ENCODE measurements at regions not wholly inside any gene's neighbourhood (a gene's known extent, or its start where the extent isn't known, plus 50 kb on each side); places are given as distances from the start of the nearest gene placed in this dataset.
"Not testable (repeated sequence)": the region's sequence is repeated elsewhere in the genome, so short reads cannot be mapped to it uniquely, and the experiment has no call there.

DNA sequence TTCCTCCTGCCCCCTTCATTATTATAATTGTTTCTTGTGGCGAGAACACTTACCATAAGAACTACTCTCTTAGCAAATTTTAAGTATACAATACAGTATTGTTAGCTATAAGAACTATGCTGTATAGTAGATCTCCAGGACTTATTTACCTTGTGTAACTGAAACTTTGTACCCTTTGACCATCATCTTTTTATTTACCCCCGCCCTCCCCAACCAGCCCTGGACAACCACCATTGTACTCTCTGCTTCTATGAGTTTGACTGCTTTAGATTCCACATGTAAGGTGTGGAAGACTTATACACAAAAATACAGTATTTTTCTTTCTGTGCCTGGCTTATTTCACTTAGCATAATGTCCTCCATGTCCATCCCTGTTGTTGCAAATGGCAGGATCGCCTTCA, 161.1 kb downstream of the PHF8 start:
- no CpG with 5 or more reads among the region's 3 CpGs for WGBS, 2 donors (ENCODE audit: extremely low coverage in 2 of 2, insufficient read length in 2 of 2, insufficient replicate concordance in 1 of 2)

DNA sequence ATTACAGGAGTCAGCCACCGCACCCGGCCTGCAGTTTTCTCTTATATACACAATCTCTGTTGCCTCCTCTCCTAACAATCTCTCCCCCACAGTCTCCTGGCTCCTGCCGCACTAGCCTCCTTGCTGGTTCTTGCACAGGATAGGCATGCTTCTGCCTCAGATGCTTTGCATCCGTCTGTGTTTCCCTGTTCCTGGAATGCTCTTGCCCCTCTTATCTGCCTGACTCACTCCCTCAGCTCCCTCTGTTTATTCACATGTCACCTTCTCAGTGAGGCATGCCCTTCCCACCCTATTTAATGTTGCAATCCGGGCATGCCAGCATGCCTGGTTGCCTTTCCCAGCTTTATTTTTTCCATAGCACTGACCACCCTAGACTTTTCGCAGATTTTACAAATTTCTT, 161.9 kb downstream of the PHF8 start:
- Histone ChIP-seq H3K27ac (replicated peaks; ENCODE audit: low read length) (no peak overlapping the region), H3K4me1 (ENCODE audit: control insufficient read depth in 2 of 2, insufficient read depth in 1 of 2, low read depth in 1 of 2, low read length in 2 of 2) (no peaks in the 10 kb centered on the region), H4K91ac (ENCODE audit: low read depth, low read length, poor library complexity) (no peak overlapping the region)

More for the DNA sequence above, 161.1 kb downstream of the PHF8 start:
- Histone ChIP-seq H3K9ac (ENCODE audit: low read depth, low read length, poor library complexity) (no peak overlapping the region), H2BK15ac (ENCODE audit: low read length) (no peak overlapping the region), H3K23ac (ENCODE audit: low read depth, low read length, poor library complexity) (no peak overlapping the region), H3K9me3 (replicated peaks in 1 of 2; ENCODE audit: control insufficient read depth in 2 of 2, insufficient read depth in 1 of 2, low read depth in 1 of 2, low read length in 2 of 2) (no peaks in the 10 kb centered on the region), H2AK5ac (ENCODE audit: low read depth, low read length) (no peak overlapping the region), H2BK120ac (ENCODE audit: low read depth, low read length) (no peak overlapping the region), H3K27me3 (ENCODE audit: control insufficient read depth in 3 of 3, insufficient read depth in 3 of 3, low read depth in 1 of 3, low read length in 3 of 3) (no peaks in the 10 kb centered on the region), H3K79me1 (ENCODE audit: low read depth, low read length) (no peaks in the 10 kb centered on the region), H2AFZ (ENCODE audit: low read length) (no peak overlapping the region), H2BK12ac (ENCODE audit: low read length) (no peak overlapping the region), H3K4me2 (ENCODE audit: insufficient read depth, low read length, poor library complexity, severe bottlenecking) (no peak overlapping the region), H3K36me3 (replicated peaks in 1 of 2; ENCODE audit: control insufficient read depth in 2 of 2, insufficient read depth in 2 of 2, low read length in 2 of 2) (no peaks in the 10 kb centered on the region), H4K8ac (ENCODE audit: low read depth, low read length) (no peak overlapping the region), H3K27ac (replicated peaks; ENCODE audit: low read length) (no peak overlapping the region), H4K91ac (ENCODE audit: low read depth, low read length, poor library complexity) (no peak overlapping the region), H3K4ac (ENCODE audit: low read length) (no peak overlapping the region), H3K4me1 (ENCODE audit: control insufficient read depth in 2 of 2, insufficient read depth in 1 of 2, low read depth in 1 of 2, low read length in 2 of 2) (no peaks in the 10 kb centered on the region), H3K14ac (ENCODE audit: low read length) (no peak overlapping the region), H2BK5ac (ENCODE audit: low read length) (no peak overlapping the region), H3K4me3 (ENCODE audit: low read length in 2 of 2) (no peak overlapping the region), H3K18ac (ENCODE audit: low read length) (no peak overlapping the region)
- no peak for DNase-seq (ENCODE audit: low spot score)

DNA sequence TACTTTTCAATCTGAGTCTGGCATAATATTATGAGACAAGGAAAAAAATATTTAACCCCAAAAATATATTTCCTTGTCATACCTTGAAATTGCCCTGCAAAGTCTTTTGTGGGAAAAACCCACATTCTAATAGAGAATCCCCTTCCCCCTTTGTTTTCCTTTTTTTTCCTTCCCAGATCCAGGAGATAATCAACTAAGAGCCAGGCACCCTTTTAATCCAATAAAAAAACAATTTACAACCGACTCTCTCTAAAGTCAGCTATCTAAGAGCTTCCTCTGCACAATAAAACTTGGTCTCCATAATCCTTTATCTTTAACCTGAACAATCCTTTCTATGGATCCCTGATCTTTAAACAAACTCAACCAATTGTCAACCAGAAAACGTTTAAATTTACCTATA, 163.5 kb downstream of the PHF8 start:
- H3K14ac ChIP-seq (ENCODE audit: low read length); H2AFZ ChIP-seq (ENCODE audit: low read length); H3K4ac ChIP-seq (ENCODE audit: low read length); H3K27me3 ChIP-seq (ENCODE audit: control insufficient read depth in 3 of 3, insufficient read depth in 3 of 3, low read depth in 1 of 3, low read length in 3 of 3); H3K36me3 ChIP-seq (replicated peaks in 1 of 2; ENCODE audit: control insufficient read depth in 2 of 2, insufficient read depth in 2 of 2, low read length in 2 of 2); H2BK15ac ChIP-seq (ENCODE audit: low read length); H3K9me3 ChIP-seq (replicated peaks in 1 of 2; ENCODE audit: control insufficient read depth in 2 of 2, insufficient read depth in 1 of 2, low read depth in 1 of 2, low read length in 2 of 2); H4K8ac ChIP-seq (ENCODE audit: low read depth, low read length); H3K9ac ChIP-seq (ENCODE audit: low read depth, low read length, poor library complexity); H3K4me1 ChIP-seq (ENCODE audit: control insufficient read depth in 2 of 2, insufficient read depth in 1 of 2, low read depth in 1 of 2, low read length in 2 of 2); H3K18ac ChIP-seq (ENCODE audit: low read length); H2BK5ac ChIP-seq (ENCODE audit: low read length); H4K91ac ChIP-seq (ENCODE audit: low read depth, low read length, poor library complexity); H3K4me2 ChIP-seq (ENCODE audit: insufficient read depth, low read length, poor library complexity, severe bottlenecking); H3K27ac ChIP-seq (replicated peaks; ENCODE audit: low read length); H3K79me1 ChIP-seq (ENCODE audit: low read depth, low read length); H3K23ac ChIP-seq (ENCODE audit: low read depth, low read length, poor library complexity); H2AK5ac ChIP-seq (ENCODE audit: low read depth, low read length); H2BK12ac ChIP-seq (ENCODE audit: low read length); DNase-seq (ENCODE audit: low spot score); H2BK120ac ChIP-seq (ENCODE audit: low read depth, low read length); H3K4me3 ChIP-seq (ENCODE audit: low read length in 2 of 2): not testable (repeated sequence)
- WGBS, 2 donors (ENCODE audit: extremely low coverage in 2 of 2, insufficient read length in 2 of 2, insufficient replicate concordance in 1 of 2): no CpG with 5 or more reads among the region's 2 CpGs

More for the DNA sequence above, 161.9 kb downstream of the PHF8 start:
- no peak overlapping the region for H2BK12ac ChIP-seq (ENCODE audit: low read length)
- no peaks in the 10 kb centered on the region for H3K9me3 ChIP-seq (replicated peaks in 1 of 2; ENCODE audit: control insufficient read depth in 2 of 2, insufficient read depth in 1 of 2, low read depth in 1 of 2, low read length in 2 of 2)
- no peak overlapping the region for H2AK5ac ChIP-seq (ENCODE audit: low read depth, low read length)
- no peaks in the 10 kb centered on the region for H3K27me3 ChIP-seq (ENCODE audit: control insufficient read depth in 3 of 3, insufficient read depth in 3 of 3, low read depth in 1 of 3, low read length in 3 of 3)
- H3K14ac ChIP-seq (ENCODE audit: low read length): no peak overlapping the region
- no peak overlapping the region for H3K4me3 ChIP-seq (ENCODE audit: low read length in 2 of 2)
- no peak for DNase-seq (ENCODE audit: low spot score)
- no peak overlapping the region for H2BK5ac ChIP-seq (ENCODE audit: low read length)
- no peak overlapping the region for H3K4ac ChIP-seq (ENCODE audit: low read length)
- no peaks in the 10 kb centered on the region for H3K79me1 ChIP-seq (ENCODE audit: low read depth, low read length)
- no peak overlapping the region for H2AFZ ChIP-seq (ENCODE audit: low read length)
- H2BK15ac ChIP-seq (ENCODE audit: low read length): no peak overlapping the region
- H3K36me3 ChIP-seq (replicated peaks in 1 of 2; ENCODE audit: control insufficient read depth in 2 of 2, insufficient read depth in 2 of 2, low read length in 2 of 2): no peaks in the 10 kb centered on the region
- H2BK120ac ChIP-seq (ENCODE audit: low read depth, low read length): no peak overlapping the region
- H3K23ac ChIP-seq (ENCODE audit: low read depth, low read length, poor library complexity): no peak overlapping the region
- no peak overlapping the region for H3K18ac ChIP-seq (ENCODE audit: low read length)
- no CpG with 5 or more reads among the region's 6 CpGs for WGBS, 2 donors (ENCODE audit: extremely low coverage in 2 of 2, insufficient read length in 2 of 2, insufficient replicate concordance in 1 of 2)
- H3K4me2 ChIP-seq (ENCODE audit: insufficient read depth, low read length, poor library complexity, severe bottlenecking): no peak overlapping the region
- no peak overlapping the region for H3K9ac ChIP-seq (ENCODE audit: low read depth, low read length, poor library complexity)
- no peak overlapping the region for H4K8ac ChIP-seq (ENCODE audit: low read depth, low read length)

DNA sequence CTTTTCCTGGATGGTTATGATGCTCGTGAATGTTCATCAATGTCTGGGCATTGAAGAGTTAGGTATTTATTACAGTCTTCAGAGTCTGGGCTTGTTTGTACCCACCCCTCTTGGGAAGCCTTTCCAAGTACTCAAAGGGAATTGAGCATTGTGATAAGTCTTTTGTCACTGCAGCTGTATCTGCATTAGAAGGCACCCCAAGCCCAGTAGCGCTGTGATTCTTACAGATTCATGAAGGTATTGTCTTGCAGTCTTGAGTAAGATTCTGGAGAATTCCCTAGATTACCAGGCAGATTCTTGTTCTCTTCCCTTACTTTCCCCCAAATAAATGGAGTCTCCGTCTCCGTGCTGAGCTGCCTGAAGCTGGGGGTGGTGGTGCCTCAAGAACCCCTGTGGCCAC, 173.4 kb upstream of the HUWE1 start:
- no peak overlapping the region for H3K9ac ChIP-seq (ENCODE audit: low read depth, low read length, poor library complexity)
- H3K18ac ChIP-seq (ENCODE audit: low read length): no peak overlapping the region
- H3K4me2 ChIP-seq (ENCODE audit: insufficient read depth, low read length, poor library complexity, severe bottlenecking): no peak overlapping the region
- no peak overlapping the region for H2AK5ac ChIP-seq (ENCODE audit: low read depth, low read length)
- no peak overlapping the region for H2BK120ac ChIP-seq (ENCODE audit: low read depth, low read length)
- no peak overlapping the region for H3K23ac ChIP-seq (ENCODE audit: low read depth, low read length, poor library complexity)
- no peaks in the 10 kb centered on the region for H3K4me1 ChIP-seq (ENCODE audit: control insufficient read depth in 2 of 2, insufficient read depth in 1 of 2, low read depth in 1 of 2, low read length in 2 of 2)
- no CpG with 5 or more reads among the region's 4 CpGs for WGBS, 2 donors (ENCODE audit: extremely low coverage in 2 of 2, insufficient read length in 2 of 2, insufficient replicate concordance in 1 of 2)
- no peak overlapping the region for H4K91ac ChIP-seq (ENCODE audit: low read depth, low read length, poor library complexity)
- H3K4me3 ChIP-seq (ENCODE audit: low read length in 2 of 2): no peak overlapping the region
- H3K36me3 ChIP-seq (replicated peaks in 1 of 2; ENCODE audit: control insufficient read depth in 2 of 2, insufficient read depth in 2 of 2, low read length in 2 of 2): no peaks in the 10 kb centered on the region
- no peak for DNase-seq (ENCODE audit: low spot score)
- no peak overlapping the region for H3K27ac ChIP-seq (replicated peaks; ENCODE audit: low read length)
- no peaks in the 10 kb centered on the region for H3K27me3 ChIP-seq (ENCODE audit: control insufficient read depth in 3 of 3, insufficient read depth in 3 of 3, low read depth in 1 of 3, low read length in 3 of 3)
- H3K14ac ChIP-seq (ENCODE audit: low read length): no peak overlapping the region
- H2BK5ac ChIP-seq (ENCODE audit: low read length): no peak overlapping the region
- no peak overlapping the region for H2AFZ ChIP-seq (ENCODE audit: low read length)
- H3K4ac ChIP-seq (ENCODE audit: low read length): no peak overlapping the region
- no peak overlapping the region for H2BK15ac ChIP-seq (ENCODE audit: low read length)
- no peaks in the 10 kb centered on the region for H3K9me3 ChIP-seq (replicated peaks in 1 of 2; ENCODE audit: control insufficient read depth in 2 of 2, insufficient read depth in 1 of 2, low read depth in 1 of 2, low read length in 2 of 2)
- no peak overlapping the region for H4K8ac ChIP-seq (ENCODE audit: low read depth, low read length)
- no peaks in the 10 kb centered on the region for H3K79me1 ChIP-seq (ENCODE audit: low read depth, low read length)
- no peak overlapping the region for H2BK12ac ChIP-seq (ENCODE audit: low read length)
